Nephron progenitor cell (in vitro differentiated cells): ENCODE measurements at regions not wholly inside any gene's neighbourhood (a gene's known extent, or its start where the extent isn't known, plus 50 kb on each side); places are given as distances from the start of the nearest gene placed in this dataset.

ENCODE experiments used
- DNase-seq: peaks from one replicate; pipeline ENCODE4 v3.0.0; 2021
- H3K27ac Mint-ChIP-seq: 2 replicates; pipeline ENCODE4 v1.8.0; 2021; ENCODE audit warnings: mild to moderate bottlenecking, moderate library complexity, mixed read lengths
- H3K27me3 Mint-ChIP-seq: 2 replicates; pipeline ENCODE4 v1.8.0; 2021; ENCODE audit warnings: mild to moderate bottlenecking, low read depth, mixed read lengths; ENCODE audit not compliant: poor library complexity
- H3K36me3 Mint-ChIP-seq: 2 replicates; pipeline ENCODE4 v1.8.0; 2021; ENCODE audit warnings: low read depth, mixed read lengths
- H3K4me1 Mint-ChIP-seq: 2 replicates; pipeline ENCODE4 v1.8.0; 2021; ENCODE audit warnings: mixed read lengths
- H3K4me3 Mint-ChIP-seq: 2 replicates; pipeline ENCODE4 v1.8.0; 2021; ENCODE audit warnings: mild to moderate bottlenecking, moderate library complexity, mixed read lengths
- H3K9me3 Mint-ChIP-seq: 2 replicates; pipeline ENCODE4 v1.8.0; 2021; ENCODE audit warnings: mild to moderate bottlenecking, moderate library complexity, mixed read lengths
- TF ChIP-seq, protein P1 (sequence below): fragments of 200-600 bp; sonication (generic); IDR thresholded peaks from 2 replicates; pipeline ENCODE4 v1.5.0; 2021; ENCODE audit warnings: antibody characterized with exemption

DNA sequence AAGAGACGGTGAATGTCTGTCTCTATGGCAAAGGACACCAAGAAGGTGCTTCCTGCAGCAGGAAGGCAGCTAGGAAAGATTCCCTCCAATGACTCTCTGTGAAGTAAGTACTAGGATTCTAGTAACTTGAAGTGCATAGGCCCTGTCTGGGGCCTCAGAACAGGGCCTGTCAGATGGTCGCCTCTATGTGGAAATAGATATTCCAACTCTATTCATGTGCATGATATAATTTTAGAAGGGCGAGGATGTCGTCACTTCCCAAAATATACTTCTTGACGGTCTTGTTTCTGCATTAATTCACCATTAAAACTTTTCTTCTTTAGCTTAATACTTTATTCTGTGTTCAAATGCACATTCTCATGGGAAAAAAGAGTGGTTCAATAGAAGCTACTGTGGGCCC, 167.0 kb downstream of the TLE3 start:
- H3K36me3 Mint-ChIP-seq = peaks cover 15% of the 10 kb centered on the region
- H3K9me3 Mint-ChIP-seq = peaks cover 47% of the 10 kb centered on the region
- TF ChIP-seq, protein P1, sequence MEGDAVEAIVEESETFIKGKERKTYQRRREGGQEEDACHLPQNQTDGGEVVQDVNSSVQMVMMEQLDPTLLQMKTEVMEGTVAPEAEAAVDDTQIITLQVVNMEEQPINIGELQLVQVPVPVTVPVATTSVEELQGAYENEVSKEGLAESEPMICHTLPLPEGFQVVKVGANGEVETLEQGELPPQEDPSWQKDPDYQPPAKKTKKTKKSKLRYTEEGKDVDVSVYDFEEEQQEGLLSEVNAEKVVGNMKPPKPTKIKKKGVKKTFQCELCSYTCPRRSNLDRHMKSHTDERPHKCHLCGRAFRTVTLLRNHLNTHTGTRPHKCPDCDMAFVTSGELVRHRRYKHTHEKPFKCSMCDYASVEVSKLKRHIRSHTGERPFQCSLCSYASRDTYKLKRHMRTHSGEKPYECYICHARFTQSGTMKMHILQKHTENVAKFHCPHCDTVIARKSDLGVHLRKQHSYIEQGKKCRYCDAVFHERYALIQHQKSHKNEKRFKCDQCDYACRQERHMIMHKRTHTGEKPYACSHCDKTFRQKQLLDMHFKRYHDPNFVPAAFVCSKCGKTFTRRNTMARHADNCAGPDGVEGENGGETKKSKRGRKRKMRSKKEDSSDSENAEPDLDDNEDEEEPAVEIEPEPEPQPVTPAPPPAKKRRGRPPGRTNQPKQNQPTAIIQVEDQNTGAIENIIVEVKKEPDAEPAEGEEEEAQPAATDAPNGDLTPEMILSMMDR = no peak
- no peaks in the 10 kb centered on the region for H3K4me1 Mint-ChIP-seq
- DNase-seq = no peak
- H3K27ac Mint-ChIP-seq = no peak overlapping the region
- no peak overlapping the region for H3K4me3 Mint-ChIP-seq
- H3K27me3 Mint-ChIP-seq = peaks cover 5% of the 10 kb centered on the region

DNA sequence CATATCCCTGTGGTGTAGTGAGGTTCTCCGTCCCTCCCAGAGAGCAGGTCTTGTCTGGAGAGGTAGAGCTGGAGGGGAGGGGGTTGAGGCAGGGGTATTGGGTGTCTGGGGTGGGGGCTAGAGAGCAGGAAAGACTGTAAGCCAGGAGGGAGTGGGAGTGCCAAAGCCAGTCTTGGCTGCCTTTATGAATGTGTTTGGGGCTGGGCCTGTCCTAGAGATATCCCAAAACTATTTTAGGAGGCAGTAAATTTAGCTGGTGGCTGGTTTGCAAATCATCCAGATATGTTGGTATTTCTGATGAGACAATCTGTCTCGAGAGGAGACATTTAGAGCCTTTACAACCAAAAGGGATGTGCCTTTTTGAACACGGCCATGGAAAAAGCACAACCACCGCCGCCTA, 166.6 kb downstream of the TLE3 start:
- TF ChIP-seq, protein P1 = no peak
- peaks cover 47% of the 10 kb centered on the region for H3K9me3 Mint-ChIP-seq
- no peak for DNase-seq
- no peaks in the 10 kb centered on the region for H3K4me1 Mint-ChIP-seq
- no peak overlapping the region for H3K27ac Mint-ChIP-seq
- H3K27me3 Mint-ChIP-seq = peaks cover 5% of the 10 kb centered on the region
- H3K36me3 Mint-ChIP-seq = peaks cover 15% of the 10 kb centered on the region
- H3K4me3 Mint-ChIP-seq = no peak overlapping the region

DNA sequence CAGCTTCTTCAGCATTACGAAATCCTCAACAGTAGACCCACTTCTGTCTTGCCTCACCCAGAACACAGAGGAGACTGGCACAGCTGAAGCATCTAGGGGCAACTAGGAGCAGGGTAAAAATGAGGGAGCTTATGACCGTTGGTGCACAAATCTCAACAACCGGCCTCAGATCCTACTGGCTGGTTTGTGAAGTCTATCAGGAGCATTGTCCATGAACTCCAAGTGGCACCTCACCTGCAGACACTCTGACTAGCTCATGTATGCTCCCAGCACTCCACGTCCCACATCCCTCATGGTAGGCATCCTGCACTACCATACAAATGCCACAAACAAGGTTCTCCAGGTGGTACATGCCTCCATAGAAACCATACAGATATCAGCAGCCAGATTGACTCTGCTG, 163.1 kb downstream of the TLE3 start:
- no peak for DNase-seq
- Mint-ChIP-seq H3K27me3 (peaks cover 5% of the 10 kb centered on the region), H3K4me1 (peaks cover 5% of the 10 kb centered on the region), H3K27ac (no peak overlapping the region), H3K36me3 (peaks cover 10% of the 10 kb centered on the region), H3K9me3 (peaks cover 17% of the 10 kb centered on the region), H3K4me3 (no peak overlapping the region)
- TF ChIP-seq, protein P1 = no peak

DNA sequence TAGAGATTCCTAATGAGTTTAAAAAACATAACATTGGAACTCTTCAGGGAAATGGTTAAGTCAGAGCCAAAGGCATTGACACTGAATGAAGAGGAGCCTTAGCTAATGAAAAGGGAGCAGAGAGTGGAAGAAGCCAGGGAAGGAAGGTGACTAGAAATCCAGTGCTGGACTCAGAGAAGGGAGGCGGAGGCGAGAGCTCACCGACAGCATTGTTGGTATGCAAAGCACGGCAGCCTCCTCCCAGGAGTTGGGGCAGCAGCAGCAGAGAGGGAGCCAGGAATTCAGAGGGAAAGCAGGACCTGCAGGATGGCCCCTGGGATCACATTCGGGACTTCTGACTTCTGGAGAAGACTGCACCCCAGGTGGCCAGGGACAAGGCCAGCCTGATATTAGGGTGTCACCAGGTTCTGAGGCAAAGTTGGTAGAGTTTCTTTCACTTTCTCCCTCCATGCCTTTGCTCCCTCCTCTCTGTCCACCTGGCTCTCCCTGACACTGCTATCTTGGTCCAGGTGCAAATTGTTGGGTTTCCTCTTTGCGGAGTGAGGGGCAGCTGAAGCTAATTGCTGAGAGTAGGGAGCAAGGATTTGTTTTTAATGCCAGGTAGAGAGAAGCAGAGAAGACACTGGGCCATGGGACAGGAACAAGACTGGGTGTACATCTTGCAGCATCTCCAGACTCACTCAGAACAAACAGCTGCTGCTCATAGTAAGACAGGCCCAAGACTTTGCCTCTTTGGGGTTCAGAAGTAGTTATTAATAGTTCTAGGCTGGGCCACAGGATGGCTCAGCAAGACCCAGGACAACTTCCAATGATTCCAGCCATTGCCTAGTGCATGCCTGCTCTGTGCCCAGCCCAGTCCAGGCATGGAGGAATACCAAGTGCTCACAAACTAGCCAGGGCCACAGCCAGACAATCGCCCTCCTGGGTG, 157.9 kb downstream of the TLE3 start:
- Mint-ChIP-seq H3K4me1 (peaks cover 9% of the 10 kb centered on the region), H3K27ac (no peak overlapping the region), H3K9me3 (peaks cover 13% of the 10 kb centered on the region), H3K4me3 (no peak overlapping the region), H3K36me3 (peaks cover 7% of the 10 kb centered on the region), H3K27me3 (peaks cover 16% of the 10 kb centered on the region)
- DNase-seq = peak; percentile 37
- TF ChIP-seq, protein P1 = no peak

DNA sequence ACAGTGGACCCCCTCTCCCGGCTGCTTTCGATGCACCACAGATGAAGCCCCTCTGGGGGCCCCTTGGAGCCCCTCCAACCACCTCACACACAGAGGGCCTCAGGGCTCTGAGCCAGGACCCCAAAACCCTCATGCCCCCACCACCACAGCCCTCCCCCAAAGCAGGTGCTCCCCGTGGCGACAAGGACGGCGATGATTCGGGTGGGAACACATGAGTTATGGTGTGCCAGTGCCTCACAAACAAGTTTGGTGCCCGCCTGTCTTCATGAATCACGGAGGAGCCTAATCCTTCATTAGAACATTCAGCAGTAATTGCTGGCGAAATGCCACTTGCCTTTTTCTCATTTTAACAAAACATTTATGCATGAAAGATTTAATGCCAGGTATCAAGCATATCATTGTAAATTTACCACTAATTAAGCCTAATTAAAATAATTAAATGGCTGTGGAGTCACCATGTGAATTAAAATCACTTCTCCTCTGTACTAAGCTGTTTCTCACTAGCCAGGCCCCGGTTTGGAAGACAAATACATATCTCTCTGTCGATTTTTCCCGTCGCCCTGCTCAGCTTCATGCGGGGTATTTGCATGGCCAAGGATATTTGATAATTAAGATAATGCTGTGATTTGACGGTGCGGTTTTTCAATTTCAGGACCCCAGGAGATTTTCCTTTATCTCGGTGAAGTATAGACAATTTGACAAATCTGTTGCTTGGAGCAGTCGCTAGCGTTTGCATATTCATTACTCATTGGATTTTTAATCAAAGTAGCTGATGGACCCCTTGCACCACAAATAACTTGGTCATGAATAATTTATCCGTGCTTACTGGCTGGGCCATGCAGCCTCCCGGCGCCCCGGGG, 157.0 kb downstream of the TLE3 start:
- Mint-ChIP-seq H3K4me3 (no peak overlapping the region), H3K36me3 (peaks cover under 1% of the 10 kb centered on the region), H3K4me1 (peaks cover 9% of the 10 kb centered on the region), H3K9me3 (peaks cover 4% of the 10 kb centered on the region), H3K27me3 (peaks cover 11% of the 10 kb centered on the region), H3K27ac (no peak overlapping the region)
- TF ChIP-seq, protein P1 = no peak
- DNase-seq = no peak
